ENCODE measurements at regions not wholly inside any gene's neighbourhood (a gene's known extent, or its start where the extent isn't known, plus 50 kb on each side); places are given as distances from the start of the nearest gene placed in this dataset.
"Not testable (repeated sequence)": the region's sequence is repeated elsewhere in the genome, so short reads cannot be mapped to it uniquely, and the experiment has no call there.

DNA sequence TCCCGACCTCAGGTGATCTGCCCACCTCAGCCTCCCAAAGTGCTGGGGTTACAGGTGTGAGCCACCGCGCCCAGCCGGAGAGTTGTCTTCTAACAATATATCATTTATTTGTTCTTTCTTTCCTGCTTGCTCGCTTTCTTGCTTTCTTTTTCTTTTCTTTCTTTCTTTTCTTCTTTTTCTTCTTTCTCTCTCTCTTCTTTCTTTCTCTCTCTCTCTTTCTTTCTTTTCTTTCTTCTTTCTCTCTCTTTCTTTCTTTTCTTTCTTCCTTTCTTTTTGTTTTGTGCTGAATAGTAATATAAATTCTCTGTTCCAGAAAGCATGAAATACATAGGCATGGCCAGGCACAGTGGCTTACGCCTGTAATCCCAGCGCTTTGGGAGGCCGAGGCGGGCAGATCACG is 73.5 kb upstream of the ZNF644 start:
- not testable (repeated sequence) for TF ChIP-seq CTCF (IDR thresholded peaks at IDR 0.05 in 2 of 3, conservative IDR thresholded peaks at IDR 0.05 in 1 of 3; ENCODE audit: borderline replicate concordance in 1 of 3, insufficient read depth in 1 of 3, low read depth in 2 of 3, low read length in 2 of 3); RAD21 (IDR thresholded peaks at IDR 0.05; ENCODE audit: low read depth); POLR2A (IDR thresholded peaks at IDR 0.05; ENCODE audit: borderline replicate concordance, extremely low read depth, insufficient read depth, insufficient read length); TCF7L2 (IDR thresholded peaks at IDR 0.05; ENCODE audit: borderline replicate concordance, extremely low read depth, insufficient read depth, insufficient read length)
- TF ChIP-seq, protein P1, sequence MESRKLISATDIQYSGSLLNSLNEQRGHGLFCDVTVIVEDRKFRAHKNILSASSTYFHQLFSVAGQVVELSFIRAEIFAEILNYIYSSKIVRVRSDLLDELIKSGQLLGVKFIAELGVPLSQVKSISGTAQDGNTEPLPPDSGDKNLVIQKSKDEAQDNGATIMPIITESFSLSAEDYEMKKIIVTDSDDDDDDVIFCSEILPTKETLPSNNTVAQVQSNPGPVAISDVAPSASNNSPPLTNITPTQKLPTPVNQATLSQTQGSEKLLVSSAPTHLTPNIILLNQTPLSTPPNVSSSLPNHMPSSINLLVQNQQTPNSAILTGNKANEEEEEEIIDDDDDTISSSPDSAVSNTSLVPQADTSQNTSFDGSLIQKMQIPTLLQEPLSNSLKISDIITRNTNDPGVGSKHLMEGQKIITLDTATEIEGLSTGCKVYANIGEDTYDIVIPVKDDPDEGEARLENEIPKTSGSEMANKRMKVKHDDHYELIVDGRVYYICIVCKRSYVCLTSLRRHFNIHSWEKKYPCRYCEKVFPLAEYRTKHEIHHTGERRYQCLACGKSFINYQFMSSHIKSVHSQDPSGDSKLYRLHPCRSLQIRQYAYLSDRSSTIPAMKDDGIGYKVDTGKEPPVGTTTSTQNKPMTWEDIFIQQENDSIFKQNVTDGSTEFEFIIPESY (IDR thresholded peaks at IDR 0.05; ENCODE audit: extremely low read depth, insufficient replicate concordance, low read length), result not testable (repeated sequence)
